ENCODE measurements at regions not wholly inside any gene's neighbourhood (a gene's known extent, or its start where the extent isn't known, plus 50 kb on each side); places are given as distances from the start of the nearest gene placed in this dataset.
"Not testable (repeated sequence)": the region's sequence is repeated elsewhere in the genome, so short reads cannot be mapped to it uniquely, and the experiment has no call there.

- Histone ChIP-seq H3K4me3 (ENCODE audit: control insufficient read depth in 2 of 3, extremely low read depth in 1 of 3, insufficient read depth in 2 of 3, low read depth in 1 of 3, low read length in 3 of 3) (no peak overlapping the region), H3K27me3 (ENCODE audit: control insufficient read depth, extremely low read depth, insufficient read depth, low read length) (no peaks in the 10 kb centered on the region), H3K79me2 (ENCODE audit: control insufficient read depth, insufficient read depth, low read length) (no peaks in the 10 kb centered on the region), H3K4me2 (ENCODE audit: control insufficient read depth, extremely low read depth, insufficient read depth, low read depth, low read length) (no peak overlapping the region), H3K9ac (ENCODE audit: control insufficient read depth, extremely low read depth, insufficient read depth, low read length) (no peak overlapping the region), H3K27ac (ENCODE audit: control insufficient read depth, insufficient read depth, low read length) (no peak overlapping the region), H3K9me3 (ENCODE audit: control insufficient read depth, low read depth, low read length) (no peaks in the 10 kb centered on the region), H3K4me1 (ENCODE audit: control insufficient read depth, extremely low read depth, insufficient read depth, low read length) (peaks cover 2% of the 10 kb centered on the region), H2AFZ (ENCODE audit: control insufficient read depth, low read length) (no peak overlapping the region), H3K9me1 (ENCODE audit: control insufficient read depth, extremely low read depth, insufficient read depth, low read length) (no peaks in the 10 kb centered on the region), H4K20me1 (ENCODE audit: control insufficient read depth, extremely low read depth, insufficient read depth, low read length) (no peaks in the 10 kb centered on the region), H3K36me3 (ENCODE audit: control insufficient read depth in 2 of 2, extremely low read depth in 1 of 2, insufficient read depth in 2 of 2, low read length in 2 of 2) (no peaks in the 10 kb centered on the region)
- DNase-seq (ENCODE audit: low read depth, low spot score) = no peak
- TF ChIP-seq CTCF (optimal IDR thresholded peaks at IDR 0.05 in 1 of 3, IDR thresholded peaks at IDR 0.05 in 1 of 3, conservative IDR thresholded peaks at IDR 0.05 in 1 of 3; ENCODE audit: extremely low read depth in 1 of 3, insufficient read depth in 2 of 3, low read length in 3 of 3) (no peak), EZH2 (IDR thresholded peaks at IDR 0.05; ENCODE audit: low read length) (no peak)
- dilution Hi-C loops (cut with MboI; ENCODE audit: extremely low pct_ligation_motif_present, low sequenced_read_pairs) = no loop called here
- no peak for FAIRE-seq
These were observed 108.8 kb upstream of the PCED1B start for GRCh38 chr12:46970636-46971035.

GRCh38 chr12:46973937-46974336, 105.5 kb upstream of the PCED1B start:
- FAIRE-seq; H4K20me1 ChIP-seq (ENCODE audit: control insufficient read depth, extremely low read depth, insufficient read depth, low read length); H3K4me1 ChIP-seq (ENCODE audit: control insufficient read depth, extremely low read depth, insufficient read depth, low read length); DNase-seq (ENCODE audit: low read depth, low spot score); dilution Hi-C loops (cut with MboI; ENCODE audit: extremely low pct_ligation_motif_present, low sequenced_read_pairs); H3K4me3 ChIP-seq (ENCODE audit: control insufficient read depth in 2 of 3, extremely low read depth in 1 of 3, insufficient read depth in 2 of 3, low read depth in 1 of 3, low read length in 3 of 3); H3K9me1 ChIP-seq (ENCODE audit: control insufficient read depth, extremely low read depth, insufficient read depth, low read length); H3K9ac ChIP-seq (ENCODE audit: control insufficient read depth, extremely low read depth, insufficient read depth, low read length); H2AFZ ChIP-seq (ENCODE audit: control insufficient read depth, low read length); H3K4me2 ChIP-seq (ENCODE audit: control insufficient read depth, extremely low read depth, insufficient read depth, low read depth, low read length); H3K36me3 ChIP-seq (ENCODE audit: control insufficient read depth in 2 of 2, extremely low read depth in 1 of 2, insufficient read depth in 2 of 2, low read length in 2 of 2); H3K9me3 ChIP-seq (ENCODE audit: control insufficient read depth, low read depth, low read length); H3K27ac ChIP-seq (ENCODE audit: control insufficient read depth, insufficient read depth, low read length); H3K27me3 ChIP-seq (ENCODE audit: control insufficient read depth, extremely low read depth, insufficient read depth, low read length); H3K79me2 ChIP-seq (ENCODE audit: control insufficient read depth, insufficient read depth, low read length): not testable (repeated sequence)

GRCh38 chr12:46977871-46978375, 101.5 kb upstream of the PCED1B start:
- Histone ChIP-seq H3K79me2 (ENCODE audit: control insufficient read depth, insufficient read depth, low read length) (no peaks in the 10 kb centered on the region), H3K36me3 (ENCODE audit: control insufficient read depth in 2 of 2, extremely low read depth in 1 of 2, insufficient read depth in 2 of 2, low read length in 2 of 2) (no peaks in the 10 kb centered on the region), H3K27me3 (ENCODE audit: control insufficient read depth, extremely low read depth, insufficient read depth, low read length) (no peaks in the 10 kb centered on the region), H3K27ac (ENCODE audit: control insufficient read depth, insufficient read depth, low read length) (no peak overlapping the region), H3K4me1 (ENCODE audit: control insufficient read depth, extremely low read depth, insufficient read depth, low read length) (peaks cover 9% of the 10 kb centered on the region), H3K4me3 (ENCODE audit: control insufficient read depth in 2 of 3, extremely low read depth in 1 of 3, insufficient read depth in 2 of 3, low read depth in 1 of 3, low read length in 3 of 3) (no peak overlapping the region), H4K20me1 (ENCODE audit: control insufficient read depth, extremely low read depth, insufficient read depth, low read length) (no peaks in the 10 kb centered on the region), H3K9ac (ENCODE audit: control insufficient read depth, extremely low read depth, insufficient read depth, low read length) (no peak overlapping the region), H3K9me3 (ENCODE audit: control insufficient read depth, low read depth, low read length) (no peaks in the 10 kb centered on the region), H3K9me1 (ENCODE audit: control insufficient read depth, extremely low read depth, insufficient read depth, low read length) (no peaks in the 10 kb centered on the region), H2AFZ (ENCODE audit: control insufficient read depth, low read length) (no peak overlapping the region), H3K4me2 (ENCODE audit: control insufficient read depth, extremely low read depth, insufficient read depth, low read depth, low read length) (no peak overlapping the region)
- FAIRE-seq (no peak), DNase-seq (ENCODE audit: low read depth, low spot score) (no peak)
- dilution Hi-C loops (cut with MboI; ENCODE audit: extremely low pct_ligation_motif_present, low sequenced_read_pairs) = no loop called here
- TF ChIP-seq EZH2 (IDR thresholded peaks at IDR 0.05; ENCODE audit: low read length) (no peak), CTCF (optimal IDR thresholded peaks at IDR 0.05 in 1 of 3, IDR thresholded peaks at IDR 0.05 in 1 of 3, conservative IDR thresholded peaks at IDR 0.05 in 1 of 3; ENCODE audit: extremely low read depth in 1 of 3, insufficient read depth in 2 of 3, low read length in 3 of 3) (no peak)
